SK-N-SH (cell line): ENCODE measurements at regions not wholly inside any gene's neighbourhood (a gene's known extent, or its start where the extent isn't known, plus 50 kb on each side); places are given as distances from the start of the nearest gene placed in this dataset.
A peak's percentile ranks its signal among the peaks of the same experiment; 100 is the strongest.

ENCODE experiments used
- CTCF ChIA-PET: fragments of 300-600, 350-600 bp; formaldehyde crosslinking; extraction: SDS; loops from one replicate; lab custom pipeline; 2021; lab: Yijun Ruan, JAX
- POLR2A ChIA-PET: fragments of 350-600 bp; sonication (Branson Sonifier 250); formaldehyde crosslinking; extraction: SDS; loops from one replicate; lab custom pipeline; 2020; ENCODE audit warnings: antibody characterized with exemption, inconsistent platforms; lab: Yijun Ruan, JAX
- DNase-seq: peaks from one replicate; pipeline ENCODE4 v3.0.0; 2012
- H2AFZ ChIP-seq: fragments of 200-600 bp; sonication (generic); 2 replicates; pipeline ENCODE4 v1.8.1; 2016; ENCODE audit warnings: antibody characterized with exemption, mild to moderate bottlenecking, low read depth
- H3F3A ChIP-seq: fragments of 200-600 bp; sonication (generic); replicated peaks from 2 replicates; pipeline ENCODE3; 2016; ENCODE audit warnings: antibody characterized with exemption, mild to moderate bottlenecking; ENCODE audit not compliant: insufficient read depth
- H3K27ac ChIP-seq, 2 experiments: fragments of 200-500 bp in 1 of 2; fragments of 200-600 bp in 1 of 2; sonication (Bioruptor generic) in 1 of 2; sonication (generic), shearing (Covaris generic) in 1 of 2; 2 replicates each; pipeline versions ENCODE4 v1.5.1 to v1.6.1; 2014 to 2016; ENCODE audit warnings: low read depth in 2 of 2, inconsistent platforms in 1 of 2, low read length in 1 of 2, mild to moderate bottlenecking in 1 of 2, mixed read lengths in 1 of 2
- H3K27me3 ChIP-seq: fragments of 200-600 bp; sonication (generic), shearing (Covaris generic); 2 replicates; pipeline ENCODE4 v1.6.1; 2016; ENCODE audit warnings: mixed run types; ENCODE audit not compliant: insufficient read depth
- H3K36me3 ChIP-seq, 2 experiments: fragments of 200-500 bp in 1 of 2; fragments of 200-600 bp in 1 of 2; sonication (Bioruptor generic) in 1 of 2; sonication (generic) in 1 of 2; replicated peaks in 1 of 2; 2 replicates each; pipeline versions ENCODE3 to v1.5.1; 2014 to 2016; ENCODE audit warnings: low read length in 1 of 2, mild to moderate bottlenecking in 1 of 2; ENCODE audit not compliant: insufficient read depth in 2 of 2, control insufficient read depth in 1 of 2
- H3K4me1 ChIP-seq, 2 experiments: fragments of 200-500 bp in 1 of 2; fragments of 200-600 bp in 1 of 2; sonication (Bioruptor generic) in 1 of 2; sonication (generic), shearing (Covaris generic) in 1 of 2; 2 replicates each; pipeline versions ENCODE4 v1.5.1 to v1.6.1; 2014 to 2016; ENCODE audit warnings: low read depth in 1 of 2, low read length in 1 of 2, mixed run types in 1 of 2; ENCODE audit not compliant: insufficient read depth in 2 of 2, control insufficient read depth in 1 of 2
- H3K4me2 ChIP-seq: fragments of 200-600 bp; sonication (generic), shearing (Covaris generic); 2 replicates; pipeline ENCODE4 v1.6.1; 2017; ENCODE audit warnings: mixed run types
- H3K4me3 ChIP-seq, 2 experiments: fragments of 200-500 bp in 1 of 2; fragments of 200-600 bp in 1 of 2; sonication (Bioruptor generic) in 1 of 2; sonication (generic), shearing (Covaris generic) in 1 of 2; 2 replicates each; pipeline versions ENCODE4 v1.5.1 to v1.8.1; 2014 to 2016; ENCODE audit warnings: low read depth in 2 of 2, inconsistent platforms in 1 of 2, low read length in 1 of 2, mild to moderate bottlenecking in 1 of 2, mixed read lengths in 1 of 2, moderate library complexity in 1 of 2
- H3K79me2 ChIP-seq: fragments of 200-600 bp; sonication (generic); 2 replicates; pipeline ENCODE4 v1.8.1; 2017; ENCODE audit warnings: mild to moderate bottlenecking; ENCODE audit not compliant: insufficient read depth
- H3K9ac ChIP-seq: fragments of 200-600 bp; sonication (generic); 2 replicates; pipeline ENCODE4 v1.6.1; 2017; ENCODE audit warnings: mixed run types
- H3K9me2 ChIP-seq: fragments of 200-600 bp; sonication (generic); 2 replicates; pipeline ENCODE4 v1.6.1; 2017; ENCODE audit warnings: mixed run types
- H3K9me3 ChIP-seq: fragments of 200-600 bp; sonication (generic); 2 replicates; pipeline ENCODE4 v1.6.1; 2017; ENCODE audit warnings: mixed run types, mild to moderate bottlenecking, moderate library complexity
- H4K20me1 ChIP-seq: fragments of 200-600 bp; sonication (generic); 2 replicates; pipeline ENCODE4 v1.6.1; 2017; ENCODE audit warnings: mild to moderate bottlenecking, mixed run types; ENCODE audit not compliant: insufficient read depth
- CHD2 ChIP-seq: fragments of 150-350 bp; IDR thresholded peaks from 2 replicates; pipeline ENCODE4 v1.6.1; 2018; ENCODE audit warnings: low read length; ENCODE audit not compliant: partially characterized antibody
- ELF1 ChIP-seq: IDR thresholded peaks from 2 replicates; pipeline ENCODE4 v1.4.0; 2012
- EP300 ChIP-seq, 2 experiments: IDR thresholded peaks; 2 replicates each; pipeline versions ENCODE4 v1.4.0 to v1.6.1; 2012; ENCODE audit warnings: borderline replicate concordance in 1 of 2, low read depth in 1 of 2, low read length in 1 of 2
- EZH2phosphoT487 ChIP-seq: fragments of 200-600 bp; sonication (generic); IDR thresholded peaks from 2 replicates; pipeline ENCODE4 v1.6.1; 2017; ENCODE audit warnings: low read depth, mixed run types, mild to moderate bottlenecking, antibody characterized with exemption, moderate library complexity, borderline replicate concordance
- NFIC ChIP-seq: IDR thresholded peaks from 2 replicates; pipeline ENCODE4 v1.4.0; 2012; ENCODE audit warnings: borderline replicate concordance
- POLR2AphosphoS5 ChIP-seq: IDR thresholded peaks from 2 replicates; pipeline ENCODE4 v1.6.1; 2012; ENCODE audit warnings: low read depth, low read length
- RAD21 ChIP-seq: IDR thresholded peaks from 2 replicates; pipeline ENCODE4 v1.6.1; 2012; ENCODE audit warnings: mild to moderate bottlenecking, low read length
- TAF1 ChIP-seq: IDR thresholded peaks from 2 replicates; pipeline ENCODE4 v1.6.1; 2012; ENCODE audit warnings: low read depth, mild to moderate bottlenecking, low read length, moderate library complexity, borderline replicate concordance
- TCF12 ChIP-seq: IDR thresholded peaks from 2 replicates; pipeline ENCODE4 v1.4.0; 2012
- WGBS: methylation state at CpG from one replicate; pipeline ENCODE4 v1.1.6; 2017; ENCODE audit warnings: low lambda C conversion rate; 5-methylcytosine and 5-hydroxymethylcytosine counted together
- TF ChIP-seq, protein P1 (sequence below): fragments of 200-600 bp; sonication (generic); IDR thresholded peaks from 2 replicates; pipeline ENCODE4 v1.6.1; 2017; ENCODE audit warnings: antibody characterized with exemption, mild to moderate bottlenecking, moderate library complexity
- TF ChIP-seq, protein P2 (sequence below): IDR thresholded peaks from 2 replicates; pipeline ENCODE4 v1.4.0; 2012; ENCODE audit warnings: low read depth, borderline replicate concordance
- TF ChIP-seq, protein P3 (sequence below): fragments of 150-350 bp; IDR thresholded peaks from 2 replicates; pipeline ENCODE4 v1.6.1; 2017; ENCODE audit warnings: antibody characterized with exemption, low read length, low read depth, borderline replicate concordance

DNA sequence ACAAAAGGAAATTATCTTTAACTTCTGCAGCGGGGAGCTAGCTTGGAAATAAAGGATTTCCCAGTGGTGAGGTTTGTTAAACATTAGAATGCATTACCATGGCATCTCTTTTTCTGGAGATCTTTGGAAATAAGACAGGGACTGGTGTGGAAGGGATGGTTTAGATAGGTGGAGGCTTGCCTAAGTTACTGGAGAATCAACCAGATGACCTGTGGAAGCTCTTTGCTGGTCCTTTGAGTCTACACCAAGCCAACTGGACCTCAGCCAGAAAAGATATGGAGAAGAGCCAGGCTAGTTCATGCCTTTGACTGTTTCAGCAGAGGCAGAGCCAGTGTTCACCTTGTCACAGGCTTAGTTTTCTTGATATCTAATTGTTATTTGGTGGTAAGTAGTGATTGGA, 134.7 kb downstream of the KCNRG start:
- H3F3A ChIP-seq, result no peaks in the 10 kb centered on the region
- H3K4me3 ChIP-seq, result no peak overlapping the region
- no peaks in the 10 kb centered on the region for H4K20me1 ChIP-seq
- 97% methylated on average over 1 of the region's 1 CpG for WGBS
- CTCF ChIA-PET, result interaction anchor here (0.8 to 1.2 kb wide), 5 partner anchors 17 to 153 kb away, joined by 3 read pairs; partner anchors contain the start of gene TRIM13
- H2AFZ ChIP-seq, result no peak overlapping the region
- DNase-seq, result no peak
- H3K9me3 ChIP-seq, result no peaks in the 10 kb centered on the region
- no peaks in the 10 kb centered on the region for H3K9me2 ChIP-seq
- POLR2A ChIA-PET, result interaction anchor here (0.9 kb wide), 1 partner anchor 25 kb away, joined by 3 read pairs; no protein-coding TSS in a partner anchor
- H3K9ac ChIP-seq, result no peak overlapping the region
- H3K27ac ChIP-seq, result no peak overlapping the region
- H3K79me2 ChIP-seq, result no peaks in the 10 kb centered on the region
- H3K4me2 ChIP-seq, result no peak overlapping the region
- no peaks in the 10 kb centered on the region for H3K36me3 ChIP-seq
- H3K27me3 ChIP-seq, result no peaks in the 10 kb centered on the region
- TF ChIP-seq TCF12, result peak; percentile 11; the same call in 1 of the 2 replicates
- peak; percentile 74 for TF ChIP-seq NFIC
- no peak for TF ChIP-seq CHD2
- TF ChIP-seq ELF1, result no peak
- peaks cover 4 to 7% of the 10 kb centered on the region in 2 experiments; a peak in 3 of 4 replicates for H3K4me1 ChIP-seq

DNA sequence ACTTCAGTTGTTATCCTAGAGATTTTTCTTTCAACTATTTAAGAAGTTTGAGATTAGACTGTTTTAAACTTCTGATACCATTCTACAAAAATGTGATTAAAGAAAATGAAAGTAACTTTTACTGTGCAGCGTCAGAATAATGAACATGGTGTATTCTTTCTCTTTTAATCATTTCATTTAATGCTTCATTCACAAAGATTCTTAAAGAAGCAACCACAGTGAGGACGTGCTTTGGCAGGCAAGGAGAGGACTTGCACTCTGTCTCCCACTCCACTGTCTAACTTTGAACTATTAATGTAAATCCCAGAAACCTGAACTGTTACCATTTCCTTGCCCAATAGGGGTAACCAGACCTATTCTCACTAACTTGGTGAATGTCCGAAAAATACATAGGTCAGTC, 137.0 kb downstream of the KCNRG start:
- H2AFZ ChIP-seq, result peak overlapping the region; percentile 61; the same call in 1 of the 2 replicates
- H3K4me1 ChIP-seq, result peaks cover 2 to 7% of the 10 kb centered on the region in 2 experiments; a peak in 3 of 4 replicates
- no peaks in the 10 kb centered on the region for H3K27me3 ChIP-seq
- H3K4me2 ChIP-seq, result peak overlapping the region; percentile 58
- no peaks in the 10 kb centered on the region for H3F3A ChIP-seq
- no peak overlapping the region for H3K9ac ChIP-seq
- POLR2A ChIA-PET, result no interaction called here
- no peaks in the 10 kb centered on the region for H3K9me2 ChIP-seq
- no peaks in the 10 kb centered on the region for H3K9me3 ChIP-seq
- 63% methylated on average over 3 of the region's 3 CpGs for WGBS
- H3K36me3 ChIP-seq, result no peaks in the 10 kb centered on the region
- TF ChIP-seq, protein P1, sequence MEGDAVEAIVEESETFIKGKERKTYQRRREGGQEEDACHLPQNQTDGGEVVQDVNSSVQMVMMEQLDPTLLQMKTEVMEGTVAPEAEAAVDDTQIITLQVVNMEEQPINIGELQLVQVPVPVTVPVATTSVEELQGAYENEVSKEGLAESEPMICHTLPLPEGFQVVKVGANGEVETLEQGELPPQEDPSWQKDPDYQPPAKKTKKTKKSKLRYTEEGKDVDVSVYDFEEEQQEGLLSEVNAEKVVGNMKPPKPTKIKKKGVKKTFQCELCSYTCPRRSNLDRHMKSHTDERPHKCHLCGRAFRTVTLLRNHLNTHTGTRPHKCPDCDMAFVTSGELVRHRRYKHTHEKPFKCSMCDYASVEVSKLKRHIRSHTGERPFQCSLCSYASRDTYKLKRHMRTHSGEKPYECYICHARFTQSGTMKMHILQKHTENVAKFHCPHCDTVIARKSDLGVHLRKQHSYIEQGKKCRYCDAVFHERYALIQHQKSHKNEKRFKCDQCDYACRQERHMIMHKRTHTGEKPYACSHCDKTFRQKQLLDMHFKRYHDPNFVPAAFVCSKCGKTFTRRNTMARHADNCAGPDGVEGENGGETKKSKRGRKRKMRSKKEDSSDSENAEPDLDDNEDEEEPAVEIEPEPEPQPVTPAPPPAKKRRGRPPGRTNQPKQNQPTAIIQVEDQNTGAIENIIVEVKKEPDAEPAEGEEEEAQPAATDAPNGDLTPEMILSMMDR, result no peak
- TF ChIP-seq CHD2 (no peak), TAF1 (no peak), POLR2AphosphoS5 (no peak), EZH2phosphoT487 (no peak), RAD21 (no peak), ELF1 (no peak), EP300 (IDR thresholded peaks at IDR 0.05; ENCODE audit: borderline replicate concordance in 1 of 2, low read depth in 1 of 2, low read length in 1 of 2) (no peak)
- TF ChIP-seq, protein P2, sequence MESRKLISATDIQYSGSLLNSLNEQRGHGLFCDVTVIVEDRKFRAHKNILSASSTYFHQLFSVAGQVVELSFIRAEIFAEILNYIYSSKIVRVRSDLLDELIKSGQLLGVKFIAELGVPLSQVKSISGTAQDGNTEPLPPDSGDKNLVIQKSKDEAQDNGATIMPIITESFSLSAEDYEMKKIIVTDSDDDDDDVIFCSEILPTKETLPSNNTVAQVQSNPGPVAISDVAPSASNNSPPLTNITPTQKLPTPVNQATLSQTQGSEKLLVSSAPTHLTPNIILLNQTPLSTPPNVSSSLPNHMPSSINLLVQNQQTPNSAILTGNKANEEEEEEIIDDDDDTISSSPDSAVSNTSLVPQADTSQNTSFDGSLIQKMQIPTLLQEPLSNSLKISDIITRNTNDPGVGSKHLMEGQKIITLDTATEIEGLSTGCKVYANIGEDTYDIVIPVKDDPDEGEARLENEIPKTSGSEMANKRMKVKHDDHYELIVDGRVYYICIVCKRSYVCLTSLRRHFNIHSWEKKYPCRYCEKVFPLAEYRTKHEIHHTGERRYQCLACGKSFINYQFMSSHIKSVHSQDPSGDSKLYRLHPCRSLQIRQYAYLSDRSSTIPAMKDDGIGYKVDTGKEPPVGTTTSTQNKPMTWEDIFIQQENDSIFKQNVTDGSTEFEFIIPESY, result no peak
- TF ChIP-seq, protein P3, sequence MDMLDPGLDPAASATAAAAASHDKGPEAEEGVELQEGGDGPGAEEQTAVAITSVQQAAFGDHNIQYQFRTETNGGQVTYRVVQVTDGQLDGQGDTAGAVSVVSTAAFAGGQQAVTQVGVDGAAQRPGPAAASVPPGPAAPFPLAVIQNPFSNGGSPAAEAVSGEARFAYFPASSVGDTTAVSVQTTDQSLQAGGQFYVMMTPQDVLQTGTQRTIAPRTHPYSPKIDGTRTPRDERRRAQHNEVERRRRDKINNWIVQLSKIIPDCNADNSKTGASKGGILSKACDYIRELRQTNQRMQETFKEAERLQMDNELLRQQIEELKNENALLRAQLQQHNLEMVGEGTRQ, result no peak
- CTCF ChIA-PET, result no interaction called here
- no peaks in the 10 kb centered on the region for H4K20me1 ChIP-seq
- DNase-seq, result no peak
- H3K27ac ChIP-seq, result no peak overlapping the region
- H3K4me3 ChIP-seq, result peak overlapping the region; percentile 16 to 29; a peak in 3 of 4 replicates
- no peaks in the 10 kb centered on the region for H3K79me2 ChIP-seq
